ENCODE measurements at regions not wholly inside any gene's neighbourhood (a gene's known extent, or its start where the extent isn't known, plus 50 kb on each side); places are given as distances from the start of the nearest gene placed in this dataset.

GRCh38 chr12:20126601-20127000 lies 241.7 kb upstream of the PDE3A start:
- 82% methylated on average over 4 of the region's 4 CpGs for whole genome bisulfite sequencing, 2 donors
- no peaks in the 10 kb centered on the region for H3K4me1 ChIP-seq

GRCh38 chr12:20127413-20127812 lies 240.9 kb upstream of the PDE3A start:
- TF ChIP-seq CTCF (IDR thresholded peaks at IDR 0.05) = no peak
- no peak for TF ChIP-seq POLR2A (IDR thresholded peaks at IDR 0.05)
- intact Hi-C loops (cut with DNase I) = no loop called here
- 78% methylated on average over 2 of the region's 2 CpGs for WGBS, 2 donors
- H3K4me1 ChIP-seq = no peaks in the 10 kb centered on the region
- H3K9me3 ChIP-seq = no peaks in the 10 kb centered on the region
- DNase-seq = no peak
- no peaks in the 10 kb centered on the region for H3K27me3 ChIP-seq
- H3K36me3 ChIP-seq = no peaks in the 10 kb centered on the region
- H3K4me3 ChIP-seq = no peak overlapping the region
- no peak overlapping the region for H3K27ac ChIP-seq

More at GRCh38 chr12:20126601-20127000, 241.7 kb upstream of the PDE3A start:
- H3K36me3 ChIP-seq = no peaks in the 10 kb centered on the region
- no peak overlapping the region for H3K4me3 ChIP-seq
- intact Hi-C loops (cut with DNase I) = no loop called here
- no peaks in the 10 kb centered on the region for H3K9me3 ChIP-seq
- no peaks in the 10 kb centered on the region for H3K27me3 ChIP-seq
- no peak for DNase-seq
- H3K27ac ChIP-seq = no peak overlapping the region
- no peak for TF ChIP-seq POLR2A (IDR thresholded peaks at IDR 0.05)
- TF ChIP-seq CTCF (IDR thresholded peaks at IDR 0.05) = no peak

- no peak for TF ChIP-seq POLR2A (IDR thresholded peaks at IDR 0.05)
- TF ChIP-seq CTCF (IDR thresholded peaks at IDR 0.05) = no peak
- DNase-seq = no peak
Observed at GRCh38 chr12:20128928-20129327, 239.4 kb upstream of the PDE3A start.

GRCh38 chr12:20132818-20133217 lies 235.5 kb upstream of the PDE3A start:
- intact Hi-C loops (cut with DNase I) = no loop called here
- no peaks in the 10 kb centered on the region for H3K27me3 ChIP-seq
- no peaks in the 10 kb centered on the region for H3K36me3 ChIP-seq
- no peak for DNase-seq
- no peak overlapping the region for H3K4me3 ChIP-seq
- H3K9me3 ChIP-seq = no peaks in the 10 kb centered on the region
- TF ChIP-seq CTCF (IDR thresholded peaks at IDR 0.05) (no peak), POLR2A (IDR thresholded peaks at IDR 0.05) (no peak)
- 50 to 67% methylated on average over 1 of the region's 1 CpG for WGBS, 2 donors
- no peak overlapping the region for H3K27ac ChIP-seq
- H3K4me1 ChIP-seq = no peaks in the 10 kb centered on the region

More at GRCh38 chr12:20128928-20129327, 239.4 kb upstream of the PDE3A start:
- no peaks in the 10 kb centered on the region for H3K27me3 ChIP-seq
- H3K9me3 ChIP-seq = no peaks in the 10 kb centered on the region
- H3K36me3 ChIP-seq = no peaks in the 10 kb centered on the region
- intact Hi-C loops (cut with DNase I) = no loop called here
- no peak overlapping the region for H3K4me3 ChIP-seq
- no peaks in the 10 kb centered on the region for H3K4me1 ChIP-seq
- no peak overlapping the region for H3K27ac ChIP-seq

- no peak overlapping the region for H3K27ac ChIP-seq
- H3K4me3 ChIP-seq = no peak overlapping the region
- WGBS, 2 donors = 49 to 60% methylated on average over 3 of the region's 3 CpGs
- TF ChIP-seq POLR2A (IDR thresholded peaks at IDR 0.05) (no peak), CTCF (IDR thresholded peaks at IDR 0.05) (no peak)
- H3K4me1 ChIP-seq = no peaks in the 10 kb centered on the region
- no peak for DNase-seq
- intact Hi-C loops (cut with DNase I) = no loop called here
- H3K27me3 ChIP-seq = no peaks in the 10 kb centered on the region
- no peaks in the 10 kb centered on the region for H3K9me3 ChIP-seq
- H3K36me3 ChIP-seq = no peaks in the 10 kb centered on the region
Observed at GRCh38 chr12:20134652-20135051, 233.7 kb upstream of the PDE3A start.
